Choroid plexus epithelial cell (primary cell): ENCODE measurements at regions not wholly inside any gene's neighbourhood (a gene's known extent, or its start where the extent isn't known, plus 50 kb on each side); places are given as distances from the start of the nearest gene placed in this dataset.
A peak's percentile ranks its signal among the peaks of the same experiment; 100 is the strongest.
"Not testable (repeated sequence)": the region's sequence is repeated elsewhere in the genome, so short reads cannot be mapped to it uniquely, and the experiment has no call there.

Source experiments
- DNase-seq: peaks from one replicate; pipeline ENCODE4 v3.0.0-alpha.2; 2010; ENCODE audit warnings: low read depth
- H3K4me3 ChIP-seq: 2 replicates; pipeline ENCODE4 v1.5.1; 2011; ENCODE audit warnings: low read depth, mild to moderate bottlenecking, control low read depth, low read length, moderate library complexity
- CTCF ChIP-seq: conservative IDR thresholded peaks from 2 replicates; pipeline ENCODE4 v1.5.1; 2011; ENCODE audit warnings: low read depth, mild to moderate bottlenecking, control low read depth, inconsistent platforms, low read length, moderate library complexity

DNA sequence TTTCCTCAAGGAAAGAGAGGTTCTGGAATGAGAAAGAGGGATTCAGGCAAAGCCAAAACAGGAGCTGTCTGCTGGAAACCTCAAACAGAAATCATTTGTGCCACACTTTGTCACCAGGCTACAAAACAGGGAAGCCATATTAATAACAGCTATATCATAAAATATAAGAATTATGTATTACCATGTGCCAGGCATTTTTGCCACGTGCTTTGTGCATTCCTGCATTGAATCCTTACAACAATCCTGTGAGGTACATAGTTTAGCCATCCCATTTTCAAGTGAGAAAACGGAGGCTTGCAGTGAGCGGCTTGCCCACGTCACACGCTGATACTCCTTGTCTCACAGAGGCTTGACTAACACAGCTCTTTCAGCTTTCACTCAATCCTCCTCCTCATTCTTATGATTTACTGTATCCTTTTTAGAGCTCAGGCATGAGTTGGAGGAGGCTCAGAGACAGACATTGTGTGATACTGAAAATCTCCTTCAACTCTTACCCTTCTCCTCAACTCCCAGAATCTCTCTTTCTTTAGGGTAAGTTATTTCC is 148.4 kb upstream of the MEX3C start:
- H3K4me3 ChIP-seq, result no peak overlapping the region
- no peak for DNase-seq
- TF ChIP-seq CTCF, result no peak

GRCh38 chr18:51346404-51346803 is 148.9 kb upstream of the MEX3C start:
- no peak for TF ChIP-seq CTCF
- no peak for DNase-seq
- H3K4me3 ChIP-seq, result no peak overlapping the region

DNA sequence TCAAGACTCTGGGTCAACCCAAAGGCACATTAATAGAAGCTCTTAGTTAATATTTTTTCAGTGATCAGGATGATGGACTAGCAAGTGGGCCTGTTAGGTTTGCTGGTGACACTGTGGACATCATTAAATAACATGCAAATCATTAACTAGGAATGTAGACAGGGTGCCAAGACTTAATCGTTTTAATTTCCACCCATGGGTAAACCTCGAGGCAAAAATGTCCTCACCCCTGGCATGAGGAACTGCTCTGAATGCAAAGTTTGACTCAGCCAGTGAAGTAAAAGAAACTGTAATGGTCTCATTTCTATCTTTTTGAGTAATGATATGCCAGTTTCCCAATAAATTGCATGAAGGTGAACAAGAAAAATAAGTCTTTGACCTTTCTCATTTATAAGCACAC is 152.6 kb upstream of the MEX3C start:
- H3K4me3 ChIP-seq, result no peak overlapping the region
- no peak for DNase-seq
- no peak for TF ChIP-seq CTCF

- DNase-seq, result no peak
- H3K4me3 ChIP-seq, result no peak overlapping the region
- no peak for TF ChIP-seq CTCF
These were observed 158.4 kb upstream of the MEX3C start for GRCh38 chr18:51355841-51356240.

GRCh38 chr18:51360301-51360700 is 162.8 kb upstream of the MEX3C start:
- DNase-seq, H3K4me3 ChIP-seq: not testable (repeated sequence)

DNA sequence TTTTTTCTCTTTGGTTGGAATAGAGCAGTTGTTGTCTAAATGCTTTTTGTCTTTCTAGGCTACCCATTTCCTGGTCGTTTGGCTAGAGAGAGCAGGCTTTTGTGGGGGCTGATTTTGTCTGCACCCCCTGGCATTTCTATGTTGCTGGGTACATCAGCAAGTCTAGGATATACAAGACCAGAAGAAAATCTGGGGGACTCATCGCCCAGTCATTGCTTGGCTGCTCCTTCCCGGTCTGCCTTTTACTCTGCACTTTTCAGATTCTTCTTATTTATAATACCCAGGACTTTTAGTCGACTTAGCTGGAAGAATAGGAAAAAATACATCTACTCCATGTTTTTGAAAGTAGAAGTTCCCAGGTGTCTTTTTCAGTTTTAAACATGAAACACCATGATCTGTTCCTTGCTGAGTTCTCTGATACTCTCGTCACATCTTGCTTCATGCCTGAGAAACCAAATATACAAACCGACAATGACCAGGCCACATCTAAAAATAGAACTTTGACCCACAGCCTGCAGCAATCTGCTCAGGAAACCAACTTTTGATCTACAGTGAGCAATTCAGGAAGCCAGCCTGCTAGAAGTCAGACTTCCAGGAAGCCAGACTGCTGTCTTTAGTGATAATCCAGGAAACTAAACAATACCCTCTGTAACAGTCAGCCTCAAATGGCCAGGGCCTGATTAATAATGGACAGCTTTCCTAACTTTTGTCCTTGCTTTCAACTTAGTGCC is 163.8 kb upstream of the MEX3C start:
- H3K4me3 ChIP-seq, result no peak overlapping the region
- DNase-seq, result peak; percentile 50
- TF ChIP-seq CTCF, result no peak

GRCh38 chr18:51363384-51363783 is 165.9 kb upstream of the MEX3C start:
- H3K4me3 ChIP-seq, result no peak overlapping the region
- no peak for TF ChIP-seq CTCF
- no peak for DNase-seq
